ENCODE measurements at regions not wholly inside any gene's neighbourhood (a gene's known extent, or its start where the extent isn't known, plus 50 kb on each side); places are given as distances from the start of the nearest gene placed in this dataset.

GRCh38 chr20:41818991-41819390 lies 200.8 kb upstream of the CHD6 start:
- H2AFZ ChIP-seq (ENCODE audit: low read length): no peak overlapping the region
- in situ Hi-C loops (cut with HindIII; ENCODE audit: extremely low pct_ligation_motif_present, low pct_unique_long_range_greater_than_20kb): no loop called here

GRCh38 chr20:41818369-41818768 lies 200.2 kb upstream of the CHD6 start:
- POLR2A ChIA-PET: no interaction called here

More at GRCh38 chr20:41818991-41819390, 200.8 kb upstream of the CHD6 start:
- no peak for ATAC-seq
- ChIA-PET CTCF (ENCODE audit: low intra/inter-chr PET ratio, low total read pairs) (no interaction called here), POLR2A (no interaction called here)
- Histone ChIP-seq H3K4me1 (ENCODE audit: insufficient read depth, low read length) (no peaks in the 10 kb centered on the region), H3K9ac (ENCODE audit: insufficient read depth, low read depth, low read length) (no peak overlapping the region), H3K4me2 (ENCODE audit: low read depth, low read length) (no peak overlapping the region), H3K27me3 (ENCODE audit: control insufficient read depth in 1 of 2, insufficient read depth in 2 of 2, low read length in 2 of 2) (no peaks in the 10 kb centered on the region), H3K4me3 (replicated peaks in 1 of 3; ENCODE audit: insufficient read depth in 1 of 3, low read depth in 2 of 3, low read length in 3 of 3) (no peak overlapping the region), H3K9me3 (ENCODE audit: low read length) (no peaks in the 10 kb centered on the region), H3K27ac (ENCODE audit: extremely low read length, insufficient read depth, low read length) (no peak overlapping the region), H3K79me2 (ENCODE audit: insufficient read depth, low read length) (no peaks in the 10 kb centered on the region), H3K36me3 (replicated peaks in 1 of 2; ENCODE audit: control insufficient read depth in 1 of 2, insufficient read depth in 2 of 2, low read length in 2 of 2) (no peaks in the 10 kb centered on the region), H4K20me1 (ENCODE audit: insufficient read depth, low read length) (no peaks in the 10 kb centered on the region)
- TF ChIP-seq FOXO1 (CRISPR knock-in tag; IDR thresholded peaks at IDR 0.05): no peak
- TF ChIP-seq ZFP91 (CRISPR knock-in tag; IDR thresholded peaks at IDR 0.05; ENCODE audit: borderline replicate concordance): no peak
- no peak for TF ChIP-seq ZNF549 (CRISPR knock-in tag; IDR thresholded peaks at IDR 0.05)
- TF ChIP-seq ZNF776 (CRISPR knock-in tag; IDR thresholded peaks at IDR 0.05): no peak
- TF ChIP-seq SAP130 (CRISPR knock-in tag; IDR thresholded peaks at IDR 0.05; ENCODE audit: low read depth): no peak
- TF ChIP-seq ZNF143 (CRISPR knock-in tag; IDR thresholded peaks at IDR 0.05): no peak
- no peak for DNase-seq (ENCODE audit: low spot score)
- 2% methylated on average over 5 of the region's 5 CpGs for WGBS (ENCODE audit: low lambda C conversion rate)
- intact Hi-C loops (cut with micrococcal nuclease; ENCODE audit: unreplicated experiment): no loop called here
- BruUV-seq (replicated peaks): no TSS peak
- FAIRE-seq: no peak

More at GRCh38 chr20:41818369-41818768, 200.2 kb upstream of the CHD6 start:
- Histone ChIP-seq H3K79me2 (ENCODE audit: insufficient read depth, low read length) (no peaks in the 10 kb centered on the region), H2AFZ (ENCODE audit: low read length) (no peak overlapping the region), H3K9me3 (ENCODE audit: low read length) (no peaks in the 10 kb centered on the region), H3K27ac (ENCODE audit: extremely low read length, insufficient read depth, low read length) (no peak overlapping the region), H4K20me1 (ENCODE audit: insufficient read depth, low read length) (no peaks in the 10 kb centered on the region), H3K36me3 (replicated peaks in 1 of 2; ENCODE audit: control insufficient read depth in 1 of 2, insufficient read depth in 2 of 2, low read length in 2 of 2) (no peaks in the 10 kb centered on the region), H3K4me2 (ENCODE audit: low read depth, low read length) (no peak overlapping the region), H3K9ac (ENCODE audit: insufficient read depth, low read depth, low read length) (no peak overlapping the region), H3K4me3 (replicated peaks in 1 of 3; ENCODE audit: insufficient read depth in 1 of 3, low read depth in 2 of 3, low read length in 3 of 3) (no peak overlapping the region), H3K27me3 (ENCODE audit: control insufficient read depth in 1 of 2, insufficient read depth in 2 of 2, low read length in 2 of 2) (no peaks in the 10 kb centered on the region), H3K4me1 (ENCODE audit: insufficient read depth, low read length) (no peaks in the 10 kb centered on the region)
- in situ Hi-C loops (cut with HindIII; ENCODE audit: extremely low pct_ligation_motif_present, low pct_unique_long_range_greater_than_20kb): no loop called here
- FAIRE-seq: no peak
- BruUV-seq (replicated peaks): no TSS peak
- WGBS (ENCODE audit: low lambda C conversion rate): 28% methylated on average over 5 of the region's 5 CpGs
- no peak for ATAC-seq
- DNase-seq (ENCODE audit: low spot score): no peak
- CTCF ChIA-PET (ENCODE audit: low intra/inter-chr PET ratio, low total read pairs): no interaction called here
- TF ChIP-seq ZNF710 (CRISPR knock-in tag; IDR thresholded peaks at IDR 0.05; ENCODE audit: borderline replicate concordance) (no peak), ZNF629 (CRISPR knock-in tag; conservative IDR thresholded peaks at IDR 0.05) (peak; percentile 40; the same call in 1 of the 2 replicates)
- intact Hi-C loops (cut with micrococcal nuclease; ENCODE audit: unreplicated experiment): no loop called here
